ENCODE measurements at regions not wholly inside any gene's neighbourhood (a gene's known extent, or its start where the extent isn't known, plus 50 kb on each side); places are given as distances from the start of the nearest gene placed in this dataset.

- Histone ChIP-seq H3K9me2 (replicated peaks; ENCODE audit: insufficient read depth, low read length) (no peaks in the 10 kb centered on the region), H3K36me3 (ENCODE audit: low read length) (no peaks in the 10 kb centered on the region), H3K9me3 (ENCODE audit: insufficient read depth, low read length) (no peaks in the 10 kb centered on the region), H3K79me2 (ENCODE audit: insufficient read depth, low read length) (no peaks in the 10 kb centered on the region), H4K20me1 (ENCODE audit: low read depth, low read length) (no peaks in the 10 kb centered on the region), H3K9ac (ENCODE audit: low read length) (no peak overlapping the region), H3F3A (ENCODE audit: insufficient read depth) (no peaks in the 10 kb centered on the region), H3K4me3 (ENCODE audit: insufficient read depth, low read length, poor library complexity, severe bottlenecking) (no peak overlapping the region), H3K27ac (ENCODE audit: low read depth, low read length) (no peak overlapping the region), H2AFZ (ENCODE audit: low read depth, low read length, severe bottlenecking) (no peak overlapping the region), H3K4me2 (ENCODE audit: low read depth, low read length, poor library complexity, severe bottlenecking) (no peak overlapping the region), H3K27me3 (ENCODE audit: low read length) (no peaks in the 10 kb centered on the region)
- TF ChIP-seq CTCF (IDR thresholded peaks at IDR 0.05; ENCODE audit: insufficient read depth, low read length, poor library complexity, severe bottlenecking) = no peak
- TF ChIP-seq EZH2phosphoT487 (conservative IDR thresholded peaks at IDR 0.05; ENCODE audit: low read length) = no peak
Observed at GRCh38 chrX:9249051-9249846, 215.3 kb upstream of the FAM9B start.

GRCh38 chrX:9252182-9252581 lies 212.7 kb upstream of the TBL1X start:
- H3K79me2 ChIP-seq (ENCODE audit: insufficient read depth, low read length) = no peaks in the 10 kb centered on the region
- H4K20me1 ChIP-seq (ENCODE audit: low read depth, low read length) = no peaks in the 10 kb centered on the region
- H3K27me3 ChIP-seq (ENCODE audit: low read length) = no peaks in the 10 kb centered on the region
- no peaks in the 10 kb centered on the region for H3K9me3 ChIP-seq (ENCODE audit: insufficient read depth, low read length)
- no peak overlapping the region for H2AFZ ChIP-seq (ENCODE audit: low read depth, low read length, severe bottlenecking)
- H3F3A ChIP-seq (ENCODE audit: insufficient read depth) = no peaks in the 10 kb centered on the region
- H3K27ac ChIP-seq (ENCODE audit: low read depth, low read length) = no peak overlapping the region
- no peak overlapping the region for H3K9ac ChIP-seq (ENCODE audit: low read length)
- no peak overlapping the region for H3K4me2 ChIP-seq (ENCODE audit: low read depth, low read length, poor library complexity, severe bottlenecking)
- no peaks in the 10 kb centered on the region for H3K36me3 ChIP-seq (ENCODE audit: low read length)
- H3K4me3 ChIP-seq (ENCODE audit: insufficient read depth, low read length, poor library complexity, severe bottlenecking) = no peak overlapping the region
- TF ChIP-seq CTCF (IDR thresholded peaks at IDR 0.05; ENCODE audit: insufficient read depth, low read length, poor library complexity, severe bottlenecking) (no peak), EZH2phosphoT487 (conservative IDR thresholded peaks at IDR 0.05; ENCODE audit: low read length) (no peak)
- no peaks in the 10 kb centered on the region for H3K9me2 ChIP-seq (replicated peaks; ENCODE audit: insufficient read depth, low read length)

GRCh38 chrX:9253211-9253610 lies 211.6 kb upstream of the TBL1X start:
- no peak overlapping the region for H2AFZ ChIP-seq (ENCODE audit: low read depth, low read length, severe bottlenecking)
- no peak overlapping the region for H3K4me2 ChIP-seq (ENCODE audit: low read depth, low read length, poor library complexity, severe bottlenecking)
- H3K9me3 ChIP-seq (ENCODE audit: insufficient read depth, low read length) = no peaks in the 10 kb centered on the region
- H3F3A ChIP-seq (ENCODE audit: insufficient read depth) = no peaks in the 10 kb centered on the region
- no peak overlapping the region for H3K27ac ChIP-seq (ENCODE audit: low read depth, low read length)
- no peak overlapping the region for H3K4me3 ChIP-seq (ENCODE audit: insufficient read depth, low read length, poor library complexity, severe bottlenecking)
- H3K9ac ChIP-seq (ENCODE audit: low read length) = no peak overlapping the region
- H3K9me2 ChIP-seq (replicated peaks; ENCODE audit: insufficient read depth, low read length) = no peaks in the 10 kb centered on the region
- TF ChIP-seq CTCF (IDR thresholded peaks at IDR 0.05; ENCODE audit: insufficient read depth, low read length, poor library complexity, severe bottlenecking) (no peak), EZH2phosphoT487 (conservative IDR thresholded peaks at IDR 0.05; ENCODE audit: low read length) (no peak)
- H4K20me1 ChIP-seq (ENCODE audit: low read depth, low read length) = no peaks in the 10 kb centered on the region
- H3K27me3 ChIP-seq (ENCODE audit: low read length) = no peaks in the 10 kb centered on the region
- no peaks in the 10 kb centered on the region for H3K79me2 ChIP-seq (ENCODE audit: insufficient read depth, low read length)
- H3K36me3 ChIP-seq (ENCODE audit: low read length) = no peaks in the 10 kb centered on the region

Measured in SU-DHL-6 (cell line).